Stimulated activated CD4-positive, alpha-beta T cell treated with anti-CD3 and anti-CD28 coated beads, Interleukin-2, amount 100 ng/mL, for 4 hours (primary cell): ENCODE measurements at regions not wholly inside any gene's neighbourhood (a gene's known extent, or its start where the extent isn't known, plus 50 kb on each side); places are given as distances from the start of the nearest gene placed in this dataset.
"Not testable (repeated sequence)": the region's sequence is repeated elsewhere in the genome, so short reads cannot be mapped to it uniquely, and the experiment has no call there.

Source experiments
- DNase-seq: peaks from one replicate; pipeline ENCODE4 v3.0.0-alpha.2; 2020; ENCODE audit warnings: low read depth

GRCh38 chr1:168420177-168420576 lies 123.6 kb downstream of the XCL2 start:
- no peak for DNase-seq

GRCh38 chr1:168419736-168420135 lies 124.1 kb downstream of the XCL2 start:
- no peak for DNase-seq

- no peak for DNase-seq
Measured at GRCh38 chr1:168416220-168416619, 127.6 kb downstream of the XCL2 start.

DNA sequence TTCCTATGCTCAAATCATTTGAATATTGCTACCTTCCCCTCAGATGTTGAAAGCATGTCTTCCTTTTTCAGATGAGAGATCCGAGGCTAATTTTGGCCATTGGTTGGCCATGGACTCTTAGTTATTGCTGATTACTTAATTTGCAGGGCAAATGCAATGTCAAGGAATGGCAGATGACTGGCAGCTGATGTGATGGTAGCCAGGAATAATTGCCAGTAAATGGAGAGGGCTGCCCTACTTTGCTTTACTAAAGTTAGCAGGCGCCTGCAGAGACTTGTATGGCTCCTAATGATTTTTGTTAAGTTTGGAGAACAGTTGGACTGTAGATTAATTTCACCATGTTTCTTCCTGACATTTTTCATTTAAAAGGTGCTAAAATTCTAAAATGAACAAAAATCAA lies 128.9 kb downstream of the XCL2 start:
- no peak for DNase-seq

- no peak for DNase-seq
Measured at GRCh38 chr1:168410464-168410863, 129.8 kb downstream of the TBX19 start.

- peak; percentile 75 for DNase-seq
Measured at GRCh38 chr1:168408884-168409283, 128.2 kb downstream of the TBX19 start.

GRCh38 chr1:168408539-168408865 lies 127.8 kb downstream of the TBX19 start:
- no peak for DNase-seq

DNA sequence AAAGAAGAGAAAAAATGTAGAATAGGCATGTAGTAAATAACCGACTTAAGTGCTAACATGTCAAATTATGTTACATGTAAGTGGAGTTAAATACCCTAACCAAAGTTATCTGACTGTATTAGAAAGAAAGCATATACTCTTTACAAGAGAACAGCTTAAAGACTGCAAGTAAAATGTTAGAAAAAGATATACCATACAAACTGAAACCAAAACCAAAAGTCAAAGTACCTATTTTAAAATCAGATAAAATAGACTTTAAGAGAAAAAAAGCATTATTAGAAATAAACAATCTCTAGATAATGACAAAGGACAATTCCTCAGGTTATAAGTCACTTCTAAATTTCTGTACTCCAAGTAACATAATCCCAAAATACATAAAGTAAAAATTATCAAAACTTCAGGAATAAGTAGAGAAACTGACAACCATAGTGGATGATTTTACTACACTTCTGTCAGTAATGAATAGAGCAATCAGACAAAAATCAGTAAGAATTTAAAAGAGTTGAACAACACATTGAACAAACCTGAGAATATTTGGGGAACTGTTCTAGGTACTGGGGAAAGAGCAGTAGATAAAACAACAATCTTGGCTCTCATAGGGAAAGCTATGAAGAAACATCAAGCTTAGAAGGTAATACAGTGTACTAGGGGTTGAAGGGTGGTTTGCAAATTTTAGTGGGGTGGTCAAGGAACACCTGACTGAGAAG lies 127.3 kb downstream of the TBX19 start:
- no peak for DNase-seq

DNA sequence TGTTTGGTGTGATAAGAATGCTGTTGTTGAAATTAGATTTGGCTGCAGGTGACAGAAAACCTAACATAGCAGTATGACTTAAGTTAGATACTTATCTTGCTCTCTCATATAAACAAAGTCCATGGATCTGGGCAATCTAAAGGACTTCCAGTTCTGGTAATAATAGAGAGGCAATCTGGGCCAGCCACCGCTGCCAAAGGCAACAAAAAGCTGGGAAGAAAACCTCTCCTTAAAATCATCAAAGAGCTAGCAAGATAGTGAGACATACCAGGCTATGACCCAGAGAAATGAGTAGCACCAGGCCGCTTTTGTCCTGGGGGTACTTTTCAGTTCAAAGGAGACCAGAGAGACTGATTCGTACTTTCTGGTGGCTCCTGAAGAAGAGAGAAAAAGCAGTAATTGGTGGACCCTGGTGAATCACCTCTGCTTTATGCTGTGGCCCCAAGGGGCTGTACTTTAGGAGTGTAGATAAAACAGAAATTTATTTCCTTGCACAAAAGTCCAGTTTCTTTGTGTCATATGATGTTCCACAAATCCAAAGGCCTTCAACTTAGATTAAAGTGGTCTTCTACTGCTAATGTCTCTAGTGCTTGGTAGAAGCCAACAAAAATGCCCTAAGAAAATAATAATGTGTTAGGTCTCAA lies 125.4 kb downstream of the TBX19 start:
- DNase-seq = no peak

DNA sequence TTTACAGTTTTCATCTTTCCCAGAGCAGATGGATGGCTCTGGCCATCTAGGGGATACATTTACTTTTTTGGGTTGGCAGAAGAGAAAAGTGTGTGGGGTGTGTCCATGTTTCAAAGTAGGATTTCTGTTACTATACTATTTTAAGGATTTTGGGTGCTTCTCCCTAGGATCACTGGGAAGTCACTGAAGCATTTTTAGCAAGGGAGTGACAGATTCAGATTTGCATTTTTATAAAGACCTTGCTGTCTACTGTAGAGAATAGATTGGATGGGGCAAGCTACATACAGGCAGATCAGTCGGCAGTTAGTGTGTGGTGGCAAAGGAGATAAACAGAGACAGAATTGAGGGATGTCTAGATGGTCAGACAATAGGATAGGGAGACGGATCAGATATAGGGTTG lies 122.5 kb downstream of the TBX19 start:
- no peak for DNase-seq

GRCh38 chr1:168402466-168402865 lies 121.8 kb downstream of the TBX19 start:
- DNase-seq = not testable (repeated sequence)

GRCh38 chr1:168401341-168401740 lies 120.7 kb downstream of the TBX19 start:
- DNase-seq = no peak

- no peak for DNase-seq
Measured at GRCh38 chr1:168400139-168400538, 119.5 kb downstream of the TBX19 start.

DNA sequence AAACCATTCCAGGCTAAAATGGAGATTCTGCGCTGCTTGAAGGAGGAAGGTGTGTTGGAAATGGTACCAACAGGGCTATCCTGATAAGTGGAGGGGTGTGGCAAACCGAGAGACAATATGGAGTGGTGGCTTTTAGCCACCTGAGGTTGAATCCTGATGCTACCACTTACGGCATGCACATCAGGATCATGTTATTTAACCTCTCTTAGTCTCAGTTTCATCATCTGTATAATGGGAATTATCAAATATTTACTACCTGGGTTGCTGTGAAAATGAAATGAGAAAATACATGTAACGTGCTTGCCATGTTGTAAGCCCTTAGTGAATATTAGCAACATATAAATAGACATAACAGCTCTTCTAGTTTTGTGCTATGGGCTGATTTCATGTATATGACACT lies 117.1 kb downstream of the TBX19 start:
- DNase-seq = no peak

GRCh38 chr1:168396940-168397684 lies 116.4 kb downstream of the TBX19 start:
- DNase-seq = no peak

DNA sequence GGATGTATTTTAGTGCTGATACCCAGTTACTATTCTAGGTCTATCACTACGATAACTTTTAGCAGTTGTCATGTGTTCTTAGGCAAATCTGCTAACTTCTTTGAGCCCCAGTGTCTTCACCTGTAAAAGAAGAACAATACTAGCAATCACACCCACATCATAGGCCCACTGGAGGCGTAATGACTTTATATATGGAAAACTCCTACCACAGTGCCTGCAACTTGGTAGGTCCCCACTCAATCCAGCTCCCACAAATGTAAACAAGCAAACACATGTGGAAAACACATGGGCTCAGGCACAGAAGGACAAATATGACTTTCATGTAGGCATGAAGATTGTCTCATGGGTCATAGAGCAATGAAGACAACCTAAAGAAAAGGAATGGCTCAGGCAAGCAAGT lies 115.8 kb downstream of the TBX19 start:
- DNase-seq = no peak

DNA sequence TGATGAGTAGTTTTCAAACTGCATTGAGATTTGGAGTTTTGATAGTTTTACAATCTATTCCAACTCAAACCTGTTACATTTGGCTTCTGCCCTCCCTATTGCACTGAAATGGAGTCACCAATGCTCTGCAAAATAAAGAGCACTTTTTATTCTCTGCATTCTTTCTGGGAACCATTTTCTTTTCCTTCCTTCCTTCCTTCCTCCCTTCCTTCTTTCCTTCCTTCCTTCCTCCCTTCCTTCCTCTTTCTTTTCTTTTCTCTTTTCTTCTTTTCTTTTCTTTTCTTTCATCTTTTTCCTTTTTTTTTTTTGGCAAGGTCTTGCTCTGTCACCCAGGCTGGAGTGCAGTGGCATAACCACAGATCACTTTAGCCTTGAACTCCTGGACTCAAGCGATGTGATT lies 114.2 kb downstream of the TBX19 start:
- DNase-seq = no peak

DNA sequence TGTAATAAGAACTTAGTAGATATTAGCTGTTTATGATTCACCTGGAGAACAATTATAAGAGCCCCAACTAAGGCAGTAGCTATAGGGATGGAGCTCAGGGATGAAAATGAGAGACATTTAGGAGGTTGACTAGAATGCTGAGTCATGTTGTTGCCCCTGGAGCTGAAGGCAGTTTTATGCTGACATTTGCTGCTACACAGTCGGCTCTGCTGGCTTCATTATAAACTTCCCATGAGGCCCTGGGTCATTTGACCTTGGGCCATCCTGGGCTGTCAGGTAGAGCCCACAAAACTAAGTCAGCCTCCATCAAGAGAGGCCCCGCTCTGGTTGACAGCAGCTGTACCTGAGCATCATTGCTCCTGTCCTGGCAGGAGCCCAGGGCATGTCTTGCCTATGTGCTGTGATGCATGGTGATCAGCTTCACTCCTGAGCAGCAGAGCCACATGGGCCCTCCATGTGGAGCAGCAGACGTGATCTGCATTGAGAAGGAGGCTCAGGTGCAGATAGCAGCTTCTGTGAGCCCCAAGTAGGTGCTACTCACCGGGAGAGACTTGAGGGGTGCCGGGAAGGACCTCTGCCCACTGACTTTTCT lies 112.4 kb downstream of the TBX19 start:
- DNase-seq = no peak

DNA sequence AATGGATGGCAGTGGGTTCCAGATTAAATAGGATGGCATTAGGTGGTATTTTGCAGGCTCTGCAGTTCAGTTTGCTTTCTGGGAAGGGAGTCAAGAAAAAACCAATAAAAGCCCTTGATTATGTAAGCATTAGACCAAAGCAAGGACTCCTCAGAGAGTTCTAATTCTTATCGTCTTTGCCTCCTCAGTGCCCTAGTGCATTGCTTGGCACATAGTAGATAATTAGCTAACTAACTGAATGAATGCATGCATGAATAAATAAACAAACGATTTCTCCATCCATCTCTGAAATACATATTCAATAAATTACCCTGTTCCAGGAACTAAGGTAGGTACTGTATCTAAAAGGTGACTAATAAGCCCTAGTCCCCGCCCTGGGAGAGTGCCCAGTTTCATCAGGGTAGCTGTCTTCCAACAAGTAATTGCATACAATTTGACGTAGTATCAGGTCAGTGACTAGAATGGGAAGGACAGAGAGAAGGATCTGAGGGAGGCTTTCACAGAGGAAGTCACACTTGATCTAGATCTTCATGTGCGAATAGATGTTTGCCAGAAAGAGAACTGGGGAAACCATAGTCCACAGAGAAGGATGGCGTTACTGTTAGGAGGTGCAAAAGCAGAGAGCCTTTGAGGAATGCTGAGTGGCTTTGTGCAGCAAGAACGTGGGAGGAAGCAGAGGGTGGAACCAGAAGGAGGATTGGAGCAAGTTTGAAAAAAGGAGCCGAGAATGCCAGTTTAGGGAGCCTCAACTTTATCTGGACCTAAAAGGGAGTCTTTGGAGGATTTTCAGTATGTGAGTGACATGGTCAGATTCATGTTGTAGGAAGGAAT lies 111.4 kb downstream of the TBX19 start:
- DNase-seq = no peak

GRCh38 chr1:168390271-168390670 lies 109.6 kb downstream of the TBX19 start:
- no peak for DNase-seq

DNA sequence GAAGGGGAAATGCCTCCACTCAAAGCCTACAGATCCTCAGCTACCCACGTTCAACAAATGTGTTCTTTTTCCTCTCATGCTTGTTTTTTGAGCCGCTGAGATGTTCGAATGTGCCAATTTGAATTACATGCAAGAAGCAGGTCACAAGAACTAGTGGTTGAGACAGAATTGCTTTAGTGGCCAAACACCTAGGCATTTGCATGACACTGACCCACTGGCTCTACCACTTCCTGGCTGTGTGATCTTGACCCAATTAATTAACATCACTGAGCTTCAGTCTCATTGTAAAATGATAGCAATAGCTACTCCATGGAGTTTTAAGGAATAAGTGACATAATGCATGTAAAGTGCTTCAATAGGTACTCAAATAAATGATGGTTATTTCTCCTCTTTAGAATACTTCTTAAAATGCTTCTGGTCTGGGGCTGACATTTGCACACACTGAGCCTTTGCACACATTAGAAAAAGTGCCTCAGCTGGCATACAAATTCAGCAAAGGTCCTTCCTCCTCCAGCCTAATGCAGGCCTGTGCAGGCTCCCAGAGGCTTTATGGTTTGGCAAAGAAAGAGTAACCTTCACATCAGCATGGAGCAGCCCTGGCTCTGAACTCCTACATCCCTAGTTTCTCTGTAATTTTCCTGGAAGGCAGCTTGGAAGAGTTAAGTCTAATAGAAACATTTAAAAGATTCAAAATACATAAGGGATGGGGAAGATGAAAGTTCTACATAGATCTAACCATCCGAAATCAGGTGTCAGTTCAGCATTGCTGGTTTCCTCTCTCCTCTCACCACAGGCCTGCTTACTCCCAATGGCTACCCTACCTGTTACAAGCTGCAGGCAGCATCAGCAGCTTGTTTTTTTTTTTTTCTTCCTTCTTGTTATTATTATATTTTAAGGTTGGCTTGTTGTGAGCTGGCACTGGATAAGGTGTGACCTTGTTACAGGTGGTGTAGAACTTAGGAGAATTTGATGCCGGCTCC lies 107.4 kb downstream of the TBX19 start:
- no peak for DNase-seq
